ENCODE measurements at regions not wholly inside any gene's neighbourhood (a gene's known extent, or its start where the extent isn't known, plus 50 kb on each side); places are given as distances from the start of the nearest gene placed in this dataset.

- TF ChIP-seq CTCF (IDR thresholded peaks at IDR 0.05 in 2 of 3, conservative IDR thresholded peaks at IDR 0.05 in 1 of 3; ENCODE audit: borderline replicate concordance in 1 of 3, insufficient read depth in 1 of 3, low read depth in 2 of 3, low read length in 2 of 3) (no peak), SP1 (IDR thresholded peaks at IDR 0.05; ENCODE audit: low read depth) (no peak), POLR2AphosphoS5 (IDR thresholded peaks at IDR 0.05; ENCODE audit: low read depth, low read length) (no peak), JUND (IDR thresholded peaks at IDR 0.05) (no peak), YY1 (IDR thresholded peaks at IDR 0.05; ENCODE audit: extremely low read depth, insufficient replicate concordance, low read depth, low read length) (no peak), SIN3A (IDR thresholded peaks at IDR 0.05; ENCODE audit: low read depth) (no peak), ELF1 (IDR thresholded peaks at IDR 0.05; ENCODE audit: borderline replicate concordance, low read depth) (no peak), POLR2A (IDR thresholded peaks at IDR 0.05; ENCODE audit: borderline replicate concordance, extremely low read depth, insufficient read depth, insufficient read length) (no peak), EZH2phosphoT487 (IDR thresholded peaks at IDR 0.05; ENCODE audit: borderline replicate concordance) (no peak), ZNF274 (IDR thresholded peaks at IDR 0.05; ENCODE audit: low read depth, low read length) (no peak)
Measured at GRCh38 chr3:94972066-94972465, 909.2 kb downstream of the NSUN3 start.
